ENCODE measurements at regions not wholly inside any gene's neighbourhood (a gene's known extent, or its start where the extent isn't known, plus 50 kb on each side); places are given as distances from the start of the nearest gene placed in this dataset.

DNA sequence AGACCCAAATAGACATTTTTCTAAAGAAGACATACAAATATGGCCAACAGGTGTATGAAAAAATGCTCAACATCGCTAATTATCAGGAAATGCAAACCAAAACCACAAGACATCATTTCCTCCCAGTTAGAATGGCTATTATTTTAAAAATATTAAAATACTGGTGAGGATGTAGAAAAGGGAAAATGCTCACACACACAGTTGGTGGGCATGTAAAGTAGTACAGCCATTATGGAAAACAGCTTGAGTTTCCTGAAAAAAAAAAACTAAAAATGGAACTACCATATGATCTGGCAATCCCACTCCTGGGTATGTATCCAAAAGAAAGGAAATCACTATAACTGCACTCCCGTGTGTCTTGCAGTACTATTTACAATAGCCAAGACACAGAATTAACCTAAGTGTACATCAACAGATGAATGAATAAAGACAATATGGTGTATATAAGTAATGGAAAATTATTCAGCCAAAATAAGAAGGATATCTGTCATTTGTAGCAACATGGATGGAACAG is 128.9 kb upstream of the DKK2 start:
- TF ChIP-seq, protein P1, sequence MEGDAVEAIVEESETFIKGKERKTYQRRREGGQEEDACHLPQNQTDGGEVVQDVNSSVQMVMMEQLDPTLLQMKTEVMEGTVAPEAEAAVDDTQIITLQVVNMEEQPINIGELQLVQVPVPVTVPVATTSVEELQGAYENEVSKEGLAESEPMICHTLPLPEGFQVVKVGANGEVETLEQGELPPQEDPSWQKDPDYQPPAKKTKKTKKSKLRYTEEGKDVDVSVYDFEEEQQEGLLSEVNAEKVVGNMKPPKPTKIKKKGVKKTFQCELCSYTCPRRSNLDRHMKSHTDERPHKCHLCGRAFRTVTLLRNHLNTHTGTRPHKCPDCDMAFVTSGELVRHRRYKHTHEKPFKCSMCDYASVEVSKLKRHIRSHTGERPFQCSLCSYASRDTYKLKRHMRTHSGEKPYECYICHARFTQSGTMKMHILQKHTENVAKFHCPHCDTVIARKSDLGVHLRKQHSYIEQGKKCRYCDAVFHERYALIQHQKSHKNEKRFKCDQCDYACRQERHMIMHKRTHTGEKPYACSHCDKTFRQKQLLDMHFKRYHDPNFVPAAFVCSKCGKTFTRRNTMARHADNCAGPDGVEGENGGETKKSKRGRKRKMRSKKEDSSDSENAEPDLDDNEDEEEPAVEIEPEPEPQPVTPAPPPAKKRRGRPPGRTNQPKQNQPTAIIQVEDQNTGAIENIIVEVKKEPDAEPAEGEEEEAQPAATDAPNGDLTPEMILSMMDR (IDR thresholded peaks at IDR 0.05; ENCODE audit: borderline replicate concordance, extremely low read depth, low read length, poor library complexity, severe bottlenecking), result no peak
- TF ChIP-seq EZH2 (IDR thresholded peaks at IDR 0.05; ENCODE audit: borderline replicate concordance, low read depth, low read length, severe bottlenecking), result no peak
